OCI-LY1 (cell line): ENCODE measurements at regions not wholly inside any gene's neighbourhood (a gene's known extent, or its start where the extent isn't known, plus 50 kb on each side); places are given as distances from the start of the nearest gene placed in this dataset.

Experiments used
- H2AFZ ChIP-seq: fragments of 200-600 bp; sonication (generic), shearing (Covaris generic); 2 replicates; pipeline ENCODE4 v1.6.0; 2014; ENCODE audit warnings: antibody characterized with exemption, mild to moderate bottlenecking, low read length
- H3F3A ChIP-seq: fragments of 200-600 bp; sonication (generic), shearing (Covaris generic); 2 replicates; pipeline ENCODE4 v1.6.0; 2014; ENCODE audit warnings: mild to moderate bottlenecking, antibody characterized with exemption, low read length, moderate library complexity; ENCODE audit not compliant: insufficient read depth
- H3K27ac ChIP-seq: fragments of 200-600 bp; sonication (generic); 2 replicates; pipeline ENCODE4 v1.5.1; 2014; ENCODE audit warnings: low read length, mixed run types, mild to moderate bottlenecking, low read depth; ENCODE audit not compliant: poor library complexity, severe bottlenecking
- H3K27me3 ChIP-seq: fragments of 200-600 bp; sonication (generic); 2 replicates; pipeline ENCODE4 v1.6.0; 2014; ENCODE audit warnings: antibody characterized with exemption, mild to moderate bottlenecking, low read length, moderate library complexity; ENCODE audit not compliant: insufficient read depth
- H3K36me3 ChIP-seq: fragments of 200-600 bp; sonication (generic); 2 replicates; pipeline ENCODE4 v1.6.1; 2014; ENCODE audit warnings: mild to moderate bottlenecking, antibody characterized with exemption, low read length, moderate library complexity, mixed read lengths; ENCODE audit not compliant: insufficient read depth
- H3K4me1 ChIP-seq: fragments of 200-600 bp; sonication (generic); 2 replicates; pipeline ENCODE4 v1.5.1; 2014; ENCODE audit warnings: mild to moderate bottlenecking, low read length, moderate library complexity; ENCODE audit not compliant: insufficient read depth, severe bottlenecking
- H3K4me2 ChIP-seq: fragments of 200-600 bp; sonication (generic), shearing (Covaris generic); 2 replicates; pipeline ENCODE4 v1.6.1; 2014; ENCODE audit warnings: low read length
- H3K4me3 ChIP-seq: fragments of 200-600 bp; sonication (generic); 2 replicates; pipeline ENCODE4 v1.5.1; 2014; ENCODE audit warnings: low read length, low read depth, mild to moderate bottlenecking, mixed read lengths; ENCODE audit not compliant: poor library complexity, severe bottlenecking
- H3K79me2 ChIP-seq: fragments of 200-600 bp; shearing (Covaris generic); 2 replicates; pipeline ENCODE4 v1.6.1; 2016; ENCODE audit warnings: mixed run types, low read length, mixed read lengths; ENCODE audit not compliant: insufficient read depth
- H3K9ac ChIP-seq: fragments of 200-600 bp; sonication (generic), shearing (Covaris generic); 2 replicates; pipeline ENCODE4 v1.6.1; 2014; ENCODE audit warnings: mild to moderate bottlenecking, low read length, mixed read lengths
- H3K9me2 ChIP-seq: fragments of 200-600 bp; sonication (generic), shearing (Covaris generic); 2 replicates; pipeline ENCODE4 v1.6.1; 2014; ENCODE audit warnings: low read depth, mild to moderate bottlenecking, low read length, mixed read lengths
- H3K9me3 ChIP-seq: fragments of 200-600 bp; shearing (Covaris generic); 2 replicates; pipeline ENCODE4 v1.6.1; 2014; ENCODE audit warnings: low read length, mixed read lengths
- H4K20me1 ChIP-seq: fragments of 200-600 bp; sonication (generic), shearing (Covaris generic); 2 replicates; pipeline ENCODE4 v1.6.0; 2016; ENCODE audit warnings: mild to moderate bottlenecking, low read length; ENCODE audit not compliant: insufficient read depth
- CTCF ChIP-seq: fragments of 200-600 bp; sonication (generic), shearing (Covaris generic); IDR thresholded peaks from 2 replicates; pipeline ENCODE4 v1.5.1; 2017; ENCODE audit warnings: mild to moderate bottlenecking, antibody characterized with exemption, low read length, moderate library complexity, mixed read lengths
- EZH2 ChIP-seq: fragments of 200-600 bp; sonication (generic), shearing (Covaris generic); IDR thresholded peaks from 2 replicates; pipeline ENCODE4 v1.8.0; 2017; ENCODE audit warnings: borderline replicate concordance, mixed run types, mild to moderate bottlenecking, antibody characterized with exemption, low read length, moderate library complexity, mixed read lengths

GRCh38 chr2:207238831-207239701 lies 73.3 kb upstream of the KLF7 start:
- TF ChIP-seq CTCF (no peak), EZH2 (no peak)
- Histone ChIP-seq H3K27ac (no peak overlapping the region), H3K9me3 (no peaks in the 10 kb centered on the region), H4K20me1 (no peaks in the 10 kb centered on the region), H3K4me2 (no peak overlapping the region), H3K9me2 (no peaks in the 10 kb centered on the region), H3F3A (no peaks in the 10 kb centered on the region), H3K4me3 (no peak overlapping the region), H3K79me2 (no peaks in the 10 kb centered on the region), H3K27me3 (no peaks in the 10 kb centered on the region), H2AFZ (no peak overlapping the region), H3K4me1 (no peaks in the 10 kb centered on the region), H3K9ac (no peak overlapping the region), H3K36me3 (no peaks in the 10 kb centered on the region)

- no peak overlapping the region for H3K4me3 ChIP-seq
Measured at GRCh38 chr2:207239754-207240494, 74.2 kb upstream of the KLF7 start.

GRCh38 chr2:207240649-207241048 lies 74.9 kb upstream of the KLF7 start:
- no peak overlapping the region for H3K4me3 ChIP-seq
- no peaks in the 10 kb centered on the region for H3K9me2 ChIP-seq
- no peaks in the 10 kb centered on the region for H3K9me3 ChIP-seq
- no peak overlapping the region for H3K9ac ChIP-seq
- H2AFZ ChIP-seq = no peak overlapping the region
- H4K20me1 ChIP-seq = no peaks in the 10 kb centered on the region
- no peaks in the 10 kb centered on the region for H3K79me2 ChIP-seq
- no peak overlapping the region for H3K27ac ChIP-seq
- no peaks in the 10 kb centered on the region for H3F3A ChIP-seq
- H3K27me3 ChIP-seq = no peaks in the 10 kb centered on the region
- no peaks in the 10 kb centered on the region for H3K4me1 ChIP-seq
- no peaks in the 10 kb centered on the region for H3K36me3 ChIP-seq
- no peak overlapping the region for H3K4me2 ChIP-seq
- TF ChIP-seq EZH2 (no peak), CTCF (no peak)

More at GRCh38 chr2:207239754-207240494, 74.2 kb upstream of the KLF7 start:
- no peaks in the 10 kb centered on the region for H3K4me1 ChIP-seq
- H3K27ac ChIP-seq = no peak overlapping the region
- no peak overlapping the region for H3K9ac ChIP-seq
- H3K4me2 ChIP-seq = no peak overlapping the region
- H3F3A ChIP-seq = no peaks in the 10 kb centered on the region
- H3K27me3 ChIP-seq = no peaks in the 10 kb centered on the region
- no peak overlapping the region for H2AFZ ChIP-seq
- TF ChIP-seq CTCF (no peak), EZH2 (no peak)
- no peaks in the 10 kb centered on the region for H4K20me1 ChIP-seq
- no peaks in the 10 kb centered on the region for H3K79me2 ChIP-seq
- no peaks in the 10 kb centered on the region for H3K36me3 ChIP-seq
- no peaks in the 10 kb centered on the region for H3K9me2 ChIP-seq
- no peaks in the 10 kb centered on the region for H3K9me3 ChIP-seq
